ENCODE measurements at regions not wholly inside any gene's neighbourhood (a gene's known extent, or its start where the extent isn't known, plus 50 kb on each side); places are given as distances from the start of the nearest gene placed in this dataset.
"Not testable (repeated sequence)": the region's sequence is repeated elsewhere in the genome, so short reads cannot be mapped to it uniquely, and the experiment has no call there.

- Histone ChIP-seq H3K27me3 (ENCODE audit: low read length) (no peaks in the 10 kb centered on the region), H3K27ac (ENCODE audit: low read depth, low read length) (no peak overlapping the region), H3K9ac (ENCODE audit: low read length) (no peak overlapping the region), H3K9me2 (replicated peaks; ENCODE audit: insufficient read depth, low read length) (no peaks in the 10 kb centered on the region), H3F3A (ENCODE audit: insufficient read depth) (no peaks in the 10 kb centered on the region), H3K79me2 (ENCODE audit: insufficient read depth, low read length) (no peaks in the 10 kb centered on the region), H3K36me3 (ENCODE audit: low read length) (no peaks in the 10 kb centered on the region), H3K4me2 (ENCODE audit: low read depth, low read length, poor library complexity, severe bottlenecking) (no peak overlapping the region), H3K4me3 (ENCODE audit: insufficient read depth, low read length, poor library complexity, severe bottlenecking) (no peak overlapping the region), H4K20me1 (ENCODE audit: low read depth, low read length) (no peaks in the 10 kb centered on the region), H2AFZ (ENCODE audit: low read depth, low read length, severe bottlenecking) (no peak overlapping the region), H3K9me3 (ENCODE audit: insufficient read depth, low read length) (no peaks in the 10 kb centered on the region)
- TF ChIP-seq EZH2phosphoT487 (conservative IDR thresholded peaks at IDR 0.05; ENCODE audit: low read length) (no peak), CTCF (IDR thresholded peaks at IDR 0.05; ENCODE audit: insufficient read depth, low read length, poor library complexity, severe bottlenecking) (no peak)
Observed at GRCh38 chr4:156377036-156377710, 423.5 kb upstream of the CTSO start.

GRCh38 chr4:156374894-156375293, 421.2 kb upstream of the CTSO start:
- no peak overlapping the region for H3K27ac ChIP-seq (ENCODE audit: low read depth, low read length)
- no peaks in the 10 kb centered on the region for H4K20me1 ChIP-seq (ENCODE audit: low read depth, low read length)
- no peak overlapping the region for H3K9ac ChIP-seq (ENCODE audit: low read length)
- no peaks in the 10 kb centered on the region for H3F3A ChIP-seq (ENCODE audit: insufficient read depth)
- H3K36me3 ChIP-seq (ENCODE audit: low read length) = no peaks in the 10 kb centered on the region
- no peak overlapping the region for H2AFZ ChIP-seq (ENCODE audit: low read depth, low read length, severe bottlenecking)
- no peaks in the 10 kb centered on the region for H3K27me3 ChIP-seq (ENCODE audit: low read length)
- TF ChIP-seq EZH2phosphoT487 (conservative IDR thresholded peaks at IDR 0.05; ENCODE audit: low read length) (no peak), CTCF (IDR thresholded peaks at IDR 0.05; ENCODE audit: insufficient read depth, low read length, poor library complexity, severe bottlenecking) (no peak)
- H3K79me2 ChIP-seq (ENCODE audit: insufficient read depth, low read length) = no peaks in the 10 kb centered on the region
- no peak overlapping the region for H3K4me2 ChIP-seq (ENCODE audit: low read depth, low read length, poor library complexity, severe bottlenecking)
- no peaks in the 10 kb centered on the region for H3K9me2 ChIP-seq (replicated peaks; ENCODE audit: insufficient read depth, low read length)
- H3K9me3 ChIP-seq (ENCODE audit: insufficient read depth, low read length) = no peaks in the 10 kb centered on the region
- no peak overlapping the region for H3K4me3 ChIP-seq (ENCODE audit: insufficient read depth, low read length, poor library complexity, severe bottlenecking)

- Histone ChIP-seq H3K27ac (ENCODE audit: low read depth, low read length) (no peak overlapping the region), H2AFZ (ENCODE audit: low read depth, low read length, severe bottlenecking) (no peak overlapping the region), H3K27me3 (ENCODE audit: low read length) (no peaks in the 10 kb centered on the region), H3F3A (ENCODE audit: insufficient read depth) (no peaks in the 10 kb centered on the region), H3K36me3 (ENCODE audit: low read length) (no peaks in the 10 kb centered on the region), H3K4me2 (ENCODE audit: low read depth, low read length, poor library complexity, severe bottlenecking) (no peak overlapping the region), H3K9me3 (ENCODE audit: insufficient read depth, low read length) (no peaks in the 10 kb centered on the region), H4K20me1 (ENCODE audit: low read depth, low read length) (no peaks in the 10 kb centered on the region), H3K9ac (ENCODE audit: low read length) (no peak overlapping the region), H3K79me2 (ENCODE audit: insufficient read depth, low read length) (no peaks in the 10 kb centered on the region), H3K4me3 (ENCODE audit: insufficient read depth, low read length, poor library complexity, severe bottlenecking) (no peak overlapping the region), H3K9me2 (replicated peaks; ENCODE audit: insufficient read depth, low read length) (no peaks in the 10 kb centered on the region)
- no peak for TF ChIP-seq EZH2phosphoT487 (conservative IDR thresholded peaks at IDR 0.05; ENCODE audit: low read length)
- no peak for TF ChIP-seq CTCF (IDR thresholded peaks at IDR 0.05; ENCODE audit: insufficient read depth, low read length, poor library complexity, severe bottlenecking)
Observed at GRCh38 chr4:156374069-156374468, 420.4 kb upstream of the CTSO start.

GRCh38 chr4:156367502-156367901, 413.8 kb upstream of the CTSO start:
- not testable (repeated sequence) for H3K4me3 ChIP-seq (ENCODE audit: insufficient read depth, low read length, poor library complexity, severe bottlenecking)

More at GRCh38 chr4:156367502-156367901, 413.8 kb upstream of the CTSO start:
- not testable (repeated sequence) for H3K9me3 ChIP-seq (ENCODE audit: insufficient read depth, low read length); H3K4me2 ChIP-seq (ENCODE audit: low read depth, low read length, poor library complexity, severe bottlenecking); H3K79me2 ChIP-seq (ENCODE audit: insufficient read depth, low read length); H3K27ac ChIP-seq (ENCODE audit: low read depth, low read length); H4K20me1 ChIP-seq (ENCODE audit: low read depth, low read length); H3K9me2 ChIP-seq (replicated peaks; ENCODE audit: insufficient read depth, low read length); H3K36me3 ChIP-seq (ENCODE audit: low read length); H3K9ac ChIP-seq (ENCODE audit: low read length); H3F3A ChIP-seq (ENCODE audit: insufficient read depth); H2AFZ ChIP-seq (ENCODE audit: low read depth, low read length, severe bottlenecking); H3K27me3 ChIP-seq (ENCODE audit: low read length)
